Activated CD8-positive, alpha-beta memory T cell treated with anti-CD3 and anti-CD28 coated beads for 4 hours (primary cell): ENCODE measurements at regions not wholly inside any gene's neighbourhood (a gene's known extent, or its start where the extent isn't known, plus 50 kb on each side); places are given as distances from the start of the nearest gene placed in this dataset.

Experiments
- DNase-seq, 2 donors: peaks; one replicate each; pipeline ENCODE4 v3.0.0-alpha.2; 2020; ENCODE audit warnings: low read depth in 2 of 2

DNA sequence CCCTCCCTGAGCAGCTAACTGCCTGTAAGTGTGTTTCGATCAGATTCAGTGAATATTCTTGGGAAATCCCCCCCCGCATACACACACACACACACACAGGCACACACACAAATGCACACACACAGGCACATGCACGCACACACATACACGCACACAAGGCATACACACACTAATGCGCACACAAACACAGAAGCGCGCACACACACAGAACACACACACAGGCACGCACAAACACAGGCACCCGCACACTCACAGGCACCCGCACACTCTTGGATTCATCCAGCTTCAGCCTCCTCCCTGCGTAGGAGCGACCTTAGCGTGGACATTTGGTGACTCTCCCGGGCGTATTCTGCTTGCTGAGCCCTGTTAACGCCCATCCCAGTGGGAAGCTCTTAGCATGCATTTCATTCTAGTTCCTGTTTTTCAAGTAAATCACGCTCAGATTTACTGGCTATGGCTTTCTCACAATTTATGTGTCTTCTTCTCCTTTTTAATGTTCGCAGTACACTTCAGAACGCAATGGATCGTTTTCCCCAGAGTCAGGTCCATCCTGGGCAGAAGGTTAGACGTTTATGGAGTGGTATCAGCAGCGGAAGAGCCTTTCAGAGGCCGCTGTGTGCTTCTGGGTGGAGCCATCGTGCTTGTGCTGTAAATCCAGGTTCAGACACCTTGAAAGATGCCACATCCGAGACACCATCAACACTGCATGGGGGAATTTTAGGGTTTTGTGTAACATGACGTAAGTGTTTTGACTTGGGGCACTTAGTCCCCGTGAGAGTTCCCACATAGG lies 656.6 kb downstream of the GALR1 start:
- DNase-seq: no peak

DNA sequence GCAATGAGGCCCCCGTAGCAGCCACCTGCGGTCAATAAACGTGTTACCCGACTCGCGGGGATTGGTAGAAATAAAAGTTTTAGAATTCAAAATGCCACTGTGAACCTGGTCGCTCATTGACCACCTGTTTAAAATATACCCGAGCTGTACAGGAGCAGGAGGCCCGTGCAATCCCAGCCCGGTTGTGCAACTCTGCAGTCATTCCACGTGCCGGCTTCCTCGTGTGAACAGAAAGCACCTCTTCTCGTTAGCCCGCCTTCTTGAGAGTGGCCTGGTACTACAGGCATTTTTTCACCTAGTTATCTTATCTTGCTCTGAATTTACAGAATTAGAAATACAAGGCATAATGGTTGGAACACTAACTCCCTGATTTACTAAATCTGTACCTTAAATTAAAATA lies 660.7 kb downstream of the GALR1 start:
- DNase-seq: no peak

DNA sequence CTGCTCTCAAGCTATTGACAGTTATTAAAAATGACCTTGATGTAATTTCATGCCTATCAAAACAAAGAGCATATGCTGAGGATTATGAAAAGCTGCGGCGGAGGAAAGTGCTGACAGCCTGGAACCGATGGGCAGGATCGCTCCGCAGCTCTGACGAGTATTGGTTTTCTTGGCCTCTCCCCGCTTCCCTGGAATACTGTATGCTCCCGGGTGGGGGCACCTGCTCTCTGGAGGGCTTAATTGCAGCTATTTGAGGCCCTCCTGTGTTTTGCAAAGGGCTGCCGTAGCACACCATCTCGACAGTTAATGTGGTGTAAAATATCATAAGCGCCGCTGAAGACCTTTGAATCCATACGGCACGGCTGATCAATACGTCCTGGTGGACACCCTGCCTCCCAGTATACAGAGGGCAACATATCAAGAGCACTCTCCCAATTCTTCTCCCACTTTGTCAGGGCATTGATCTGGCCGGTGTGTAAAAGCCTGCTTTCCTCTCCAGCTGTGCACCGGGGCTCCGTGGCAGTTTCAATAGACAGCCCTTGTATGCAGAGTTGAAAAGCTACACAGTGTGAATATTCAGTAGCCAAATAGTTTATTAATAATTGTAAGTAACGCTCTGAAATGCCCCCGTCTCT lies 662.4 kb downstream of the GALR1 start:
- no peak for DNase-seq

DNA sequence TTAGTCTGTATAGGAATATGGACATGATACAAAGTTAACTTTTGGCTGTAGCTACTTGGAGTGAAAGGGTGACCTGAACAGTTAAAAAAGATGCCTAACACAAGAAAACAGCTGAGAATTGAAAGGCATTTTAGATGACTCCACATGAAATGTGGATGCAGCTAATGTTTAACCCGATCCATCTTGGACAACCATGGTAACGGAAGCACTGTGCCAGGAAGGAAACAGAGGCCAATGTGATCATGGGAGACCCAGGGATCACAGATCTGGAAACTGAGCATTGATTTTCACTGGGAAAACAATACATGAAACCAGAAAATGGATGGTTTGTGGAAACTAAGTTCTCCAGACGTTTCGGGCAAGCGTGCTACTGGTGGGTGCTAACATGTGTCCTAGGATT lies 669.1 kb downstream of the GALR1 start:
- DNase-seq: no peak

DNA sequence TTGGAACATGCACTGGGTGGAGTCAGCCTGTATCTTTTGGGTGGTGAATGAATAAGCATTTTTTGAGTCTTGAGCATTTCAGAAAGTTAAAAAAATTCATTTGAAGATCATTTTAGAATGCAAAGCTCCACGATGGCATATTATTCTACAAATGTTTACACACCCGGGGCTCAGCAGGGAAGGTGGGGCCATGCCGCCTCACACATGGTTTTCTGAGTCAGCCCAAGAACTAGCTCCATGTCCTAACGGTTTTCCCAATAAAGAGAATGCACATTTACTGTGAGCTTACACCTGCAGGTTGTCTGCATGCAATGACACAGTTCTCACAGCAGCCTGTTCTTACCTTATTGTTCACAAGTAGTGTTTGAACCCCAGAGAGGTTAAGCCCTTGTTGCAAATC lies 670.3 kb downstream of the GALR1 start:
- DNase-seq: no peak

DNA sequence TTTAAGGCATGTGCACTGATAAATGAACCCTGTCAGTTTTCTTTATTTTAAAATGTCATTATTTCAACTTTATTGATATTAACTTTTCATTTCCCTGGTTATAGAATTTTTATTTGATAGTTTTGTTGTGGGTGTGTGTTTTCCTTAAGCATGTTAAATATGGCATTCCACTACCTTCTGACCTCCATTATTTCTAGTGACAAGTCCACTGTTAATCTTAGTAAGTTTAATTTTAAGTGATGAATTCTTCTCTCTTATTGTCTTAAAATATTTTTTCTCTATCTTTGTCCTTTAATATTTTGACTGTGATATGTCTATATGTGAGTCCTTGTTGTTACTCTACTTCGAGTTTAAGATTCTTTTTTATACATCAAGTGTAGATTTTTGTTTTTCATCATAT lies 685.7 kb downstream of the GALR1 start:
- DNase-seq: no peak

DNA sequence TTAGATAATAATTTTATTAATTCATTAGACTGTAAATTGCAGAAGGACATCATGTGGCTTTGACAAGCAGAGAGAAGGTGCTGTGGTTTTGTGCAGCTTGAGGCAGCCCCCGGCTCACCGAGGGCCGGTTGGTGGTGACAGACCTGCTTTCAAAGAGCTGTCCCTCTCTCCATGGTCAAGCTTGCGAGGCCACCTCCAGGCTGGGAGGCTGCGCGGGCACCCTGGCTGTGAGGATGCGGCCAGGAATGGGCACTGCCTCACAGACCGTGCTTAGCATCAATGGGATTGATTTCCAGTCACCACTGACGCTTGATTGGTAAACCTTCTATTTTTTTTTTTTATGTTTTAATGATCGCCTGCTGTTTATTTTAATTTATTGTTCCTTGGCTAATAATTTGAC lies 690.9 kb downstream of the GALR1 start:
- no peak for DNase-seq

DNA sequence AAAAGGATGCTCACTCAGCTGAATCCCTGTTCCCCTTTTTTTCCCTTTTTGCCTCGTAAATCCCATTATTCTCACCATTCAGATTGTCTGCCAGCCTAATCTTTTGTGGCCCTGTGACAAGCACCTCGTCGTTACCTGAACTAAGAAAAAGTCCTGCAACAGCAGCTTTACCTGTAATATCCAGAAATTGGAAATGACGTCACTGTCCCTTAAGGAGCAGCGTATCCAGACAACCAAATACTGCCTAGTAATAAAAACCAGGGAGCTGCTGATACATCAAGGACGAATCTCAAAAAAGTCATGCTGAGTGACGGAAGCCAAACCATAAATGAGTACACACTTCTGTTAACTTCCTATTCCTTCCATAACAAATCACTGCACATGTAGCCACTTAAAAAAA lies 694.9 kb downstream of the GALR1 start:
- DNase-seq: no peak

DNA sequence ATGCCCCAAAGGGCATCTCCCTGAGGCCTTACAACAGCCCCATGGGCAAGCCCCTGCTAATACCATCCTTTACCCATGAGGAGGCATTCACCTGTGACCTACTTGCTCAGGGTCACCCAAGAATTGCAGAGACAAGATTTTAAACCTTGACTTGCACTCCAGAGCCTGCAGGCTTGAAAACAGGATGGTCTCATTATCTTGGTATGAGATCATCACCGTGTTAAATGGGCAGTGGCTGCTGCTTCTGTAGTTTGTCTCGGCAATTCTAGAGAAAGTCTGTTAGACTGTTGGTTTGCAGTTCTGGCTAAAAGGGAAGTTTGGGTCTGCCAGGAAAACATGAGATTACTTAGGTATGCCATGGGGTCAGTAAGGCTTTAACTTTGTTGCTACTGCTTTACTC lies 698.9 kb downstream of the GALR1 start:
- DNase-seq: no peak

DNA sequence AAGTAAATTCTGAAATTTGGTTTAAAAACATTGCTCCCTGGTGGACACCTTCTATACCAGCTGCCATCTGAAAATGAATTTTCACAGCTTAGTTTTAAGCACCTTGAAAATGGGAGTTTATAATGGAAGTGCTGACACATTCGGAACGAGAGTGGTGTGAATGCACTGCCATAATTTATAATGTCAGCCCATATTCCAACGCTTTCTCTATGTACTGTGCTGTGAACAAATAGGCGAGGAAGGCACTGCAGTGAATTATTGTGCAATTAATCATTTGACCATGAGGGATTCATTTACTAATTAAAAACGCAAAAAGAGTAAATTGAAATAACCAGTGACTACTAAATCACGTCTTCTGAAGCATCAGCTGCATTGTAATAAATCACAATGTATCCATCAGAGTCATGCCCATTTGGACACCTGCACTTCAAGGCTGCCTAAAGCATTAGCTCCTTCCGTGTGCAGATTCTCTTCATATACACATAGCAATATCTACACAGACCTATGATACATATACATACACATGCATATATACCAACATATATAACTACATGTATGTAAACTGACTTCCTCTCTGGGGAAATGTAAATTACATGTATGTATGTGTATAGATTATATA lies 699.8 kb downstream of the GALR1 start:
- DNase-seq: no peak

DNA sequence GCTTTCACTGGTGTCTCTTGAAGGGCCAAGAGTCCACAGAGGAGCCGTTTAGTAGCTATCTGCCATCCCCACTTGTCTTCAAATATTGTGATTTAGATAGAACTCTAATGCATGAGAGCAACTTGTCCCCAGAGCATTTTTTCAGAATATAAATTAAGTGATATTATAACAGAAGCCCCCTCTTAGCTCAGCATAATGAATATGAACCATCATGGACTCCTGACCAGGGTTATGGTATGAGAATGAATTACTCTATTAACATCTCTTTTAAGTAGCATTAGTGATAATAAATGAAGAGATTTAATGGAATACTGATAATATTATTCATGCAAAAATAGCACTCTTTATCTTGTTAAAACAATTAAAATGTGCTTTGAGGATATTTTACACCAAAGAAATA lies 709.6 kb downstream of the GALR1 start:
- DNase-seq: no peak

DNA sequence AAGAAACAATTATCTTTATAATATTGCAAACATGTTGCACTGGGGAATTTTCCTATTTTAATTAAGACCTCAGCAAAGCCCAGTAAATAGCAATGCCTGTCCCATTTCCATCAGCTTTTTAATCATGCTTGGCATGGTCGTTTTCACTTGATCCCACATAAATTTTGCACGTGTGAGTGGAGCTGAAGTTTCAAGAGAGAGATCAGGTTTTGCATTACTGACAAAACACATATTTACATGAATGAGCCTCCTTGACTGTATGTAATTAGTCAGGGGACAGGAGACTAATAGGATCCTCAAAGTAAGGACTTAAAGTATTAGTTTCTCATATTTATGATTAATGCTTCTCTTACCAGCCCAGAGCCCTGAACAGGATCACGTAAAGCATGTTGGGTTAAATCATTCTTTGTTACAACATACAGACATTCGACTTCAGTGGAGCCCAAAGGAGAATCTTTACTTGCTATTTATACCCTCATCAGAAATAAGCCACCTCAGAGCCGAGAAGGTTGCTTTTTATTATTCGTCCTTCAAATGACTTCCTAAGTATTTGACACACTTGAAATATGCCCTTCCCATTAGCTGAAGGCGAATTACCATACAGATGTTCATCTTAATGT lies 711.3 kb downstream of the GALR1 start:
- no peak for DNase-seq

DNA sequence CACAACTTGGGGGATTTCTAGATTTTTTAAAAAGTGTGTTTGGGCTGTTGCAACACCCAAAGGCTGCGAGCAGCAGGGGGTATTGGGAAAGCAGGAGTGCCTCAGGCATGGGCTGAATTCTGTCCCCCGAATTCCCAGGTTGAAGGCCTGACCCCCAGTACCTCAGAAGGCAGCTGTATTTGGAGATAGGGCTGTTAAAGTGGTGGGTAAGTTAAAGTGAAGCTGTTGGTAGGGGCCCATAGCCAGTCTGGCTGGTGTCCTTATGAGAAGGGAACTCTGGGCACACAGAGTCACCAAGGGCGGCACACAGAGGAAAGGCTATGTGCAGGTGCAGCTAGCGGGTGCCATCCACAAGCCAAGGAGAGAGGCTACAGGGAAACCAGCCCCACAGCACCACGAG lies 717.4 kb downstream of the GALR1 start:
- no peak for DNase-seq

DNA sequence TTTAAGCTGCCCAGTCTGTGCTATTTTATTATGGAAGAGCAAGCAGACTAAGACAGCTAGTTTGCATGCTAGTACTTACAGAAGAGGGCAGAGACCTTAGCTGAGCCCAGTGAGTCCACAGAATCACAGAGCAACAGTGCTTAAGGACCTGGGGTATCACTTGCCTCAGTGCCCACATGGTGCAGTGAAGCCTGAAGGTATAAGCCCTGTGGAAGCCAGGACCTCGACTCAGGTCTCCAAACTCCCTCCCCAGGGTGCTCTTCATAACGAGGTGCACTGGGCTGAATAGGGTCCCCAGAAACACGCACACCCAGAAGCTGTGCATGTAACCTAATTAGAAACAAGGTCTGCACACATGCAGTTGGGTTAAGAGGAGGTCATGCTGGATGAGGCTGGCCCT lies 718.1 kb downstream of the GALR1 start:
- no peak for DNase-seq

DNA sequence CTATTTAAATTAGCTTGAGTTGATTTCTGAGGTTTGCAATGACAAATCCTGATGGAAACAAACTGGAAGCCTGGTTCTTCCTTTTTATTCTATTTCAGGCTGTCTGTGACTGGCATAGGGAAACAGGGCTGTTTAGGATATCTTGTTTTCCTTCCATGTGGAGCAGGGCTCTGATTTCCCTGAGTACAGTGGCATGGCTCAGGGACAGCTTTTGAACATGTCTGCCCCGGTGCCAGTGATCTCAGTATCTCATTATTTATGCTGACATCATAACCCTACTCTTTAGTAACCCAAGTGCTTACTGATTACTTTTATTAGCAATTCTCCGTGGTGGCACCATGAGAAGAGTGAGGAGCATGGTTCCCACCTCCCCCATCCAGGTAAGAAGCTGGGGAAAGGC lies 720.3 kb downstream of the GALR1 start:
- no peak for DNase-seq

DNA sequence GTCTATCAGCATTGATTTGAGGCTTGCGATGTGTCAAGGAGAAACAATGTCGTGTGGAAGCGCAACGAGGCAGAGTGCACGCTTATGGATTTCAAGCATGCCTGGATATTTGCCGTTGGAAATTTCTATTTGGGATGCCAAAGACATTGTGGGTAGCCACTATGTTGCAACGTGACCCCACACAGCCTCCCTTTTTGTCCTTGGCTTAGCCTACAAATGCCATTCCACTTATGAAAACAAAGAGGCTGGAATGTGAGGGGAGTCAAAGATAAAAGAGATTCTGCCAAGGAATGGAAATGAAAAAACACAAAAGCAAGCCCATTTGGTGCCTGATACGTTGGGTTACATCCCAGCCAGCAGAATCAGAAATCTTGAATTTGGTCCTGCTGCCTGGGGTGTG lies 721.2 kb downstream of the GALR1 start:
- DNase-seq: no peak

DNA sequence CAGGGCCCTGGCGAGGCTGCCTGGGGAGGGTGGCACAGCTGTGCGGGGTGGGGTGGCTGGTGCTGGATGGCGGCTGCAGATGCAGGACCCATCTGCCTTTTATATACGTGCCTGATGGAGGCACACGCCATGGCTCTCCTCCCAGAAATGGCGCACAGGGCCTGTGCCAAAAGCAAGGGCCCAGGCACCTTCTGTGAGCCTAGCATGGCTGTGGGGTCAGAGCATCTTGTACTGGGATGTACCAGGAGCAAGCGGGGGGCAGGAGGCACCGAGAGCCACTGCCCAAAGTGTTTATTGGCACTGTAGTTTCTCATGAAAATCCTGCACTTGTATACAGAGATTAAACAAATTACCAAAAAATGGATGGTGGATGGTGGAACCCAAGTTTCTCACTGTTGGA lies 724.1 kb downstream of the GALR1 start:
- no peak for DNase-seq

DNA sequence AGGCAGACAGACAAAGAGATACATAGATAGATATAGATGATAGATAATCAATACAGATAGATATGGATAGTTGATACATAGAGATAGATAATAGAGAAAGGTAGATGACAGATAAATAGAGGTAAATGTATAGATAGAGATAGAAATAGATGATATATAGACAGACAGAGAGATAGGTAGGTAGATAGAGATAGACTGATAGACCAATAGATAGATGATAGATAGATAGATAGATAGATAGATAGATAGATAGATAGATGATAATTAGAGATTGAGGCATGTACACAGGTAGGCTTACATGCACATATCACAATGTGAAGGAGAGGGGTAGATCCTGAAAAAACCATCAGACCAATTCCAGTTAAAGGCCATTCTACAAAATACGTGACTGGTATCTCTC lies 724.7 kb downstream of the GALR1 start:
- DNase-seq: no peak

DNA sequence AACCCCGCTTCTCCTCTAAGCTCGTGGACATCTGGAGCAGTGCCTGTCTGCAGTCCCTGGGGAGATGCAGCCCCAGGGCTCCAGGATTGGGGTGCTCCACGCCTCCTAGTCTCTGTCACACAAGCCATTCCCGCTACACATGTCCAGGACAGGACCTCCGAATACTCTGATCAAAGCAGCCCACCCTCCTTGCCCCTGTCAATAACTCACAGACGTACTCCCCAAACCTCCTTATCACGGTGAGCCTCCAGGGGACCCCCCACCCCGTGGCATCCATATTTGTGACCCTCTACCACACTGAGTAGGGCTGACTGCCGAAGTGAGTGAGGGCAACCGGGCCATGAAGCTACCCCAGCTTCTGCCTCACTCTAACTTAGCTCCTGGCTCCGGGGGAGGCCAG lies 727.7 kb downstream of the GALR1 start:
- no peak for DNase-seq

DNA sequence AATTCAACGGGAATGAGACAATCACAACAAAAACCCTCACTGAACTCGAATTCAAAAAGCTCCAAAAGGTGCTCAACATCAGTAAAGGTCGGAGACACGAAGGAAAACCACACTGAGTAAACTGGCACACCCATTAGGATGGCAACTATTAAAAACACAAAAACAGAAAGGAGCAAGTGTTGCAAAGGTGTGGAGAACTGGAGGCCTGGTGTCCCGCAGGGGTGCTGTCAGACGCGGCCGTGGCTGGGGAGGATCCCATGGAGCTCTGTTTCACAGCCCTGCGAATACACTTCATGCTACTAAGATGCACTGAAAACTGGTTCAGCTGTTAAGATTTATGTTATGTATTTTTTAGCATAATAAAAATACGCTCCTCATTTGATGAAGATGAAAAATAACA lies 730.6 kb downstream of the GALR1 start:
- no peak for DNase-seq

DNA sequence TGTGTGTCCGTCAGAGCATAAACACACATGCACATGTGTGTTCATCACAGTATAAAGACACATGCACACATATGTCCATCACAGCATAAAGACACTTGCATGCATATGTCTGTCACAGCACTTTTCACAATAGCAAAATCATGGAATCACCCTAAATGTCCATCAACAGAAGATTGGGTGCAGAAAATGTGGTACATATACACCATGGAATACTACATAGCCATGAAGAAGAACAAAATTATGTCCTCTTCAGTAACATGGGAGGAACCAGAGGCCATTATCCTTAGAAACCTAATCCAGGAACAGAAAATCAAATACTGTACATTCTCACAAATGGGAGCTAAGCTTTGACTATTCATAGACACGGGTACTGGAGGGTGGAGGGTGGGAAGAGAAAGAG lies 732.2 kb downstream of the GALR1 start:
- no peak for DNase-seq

DNA sequence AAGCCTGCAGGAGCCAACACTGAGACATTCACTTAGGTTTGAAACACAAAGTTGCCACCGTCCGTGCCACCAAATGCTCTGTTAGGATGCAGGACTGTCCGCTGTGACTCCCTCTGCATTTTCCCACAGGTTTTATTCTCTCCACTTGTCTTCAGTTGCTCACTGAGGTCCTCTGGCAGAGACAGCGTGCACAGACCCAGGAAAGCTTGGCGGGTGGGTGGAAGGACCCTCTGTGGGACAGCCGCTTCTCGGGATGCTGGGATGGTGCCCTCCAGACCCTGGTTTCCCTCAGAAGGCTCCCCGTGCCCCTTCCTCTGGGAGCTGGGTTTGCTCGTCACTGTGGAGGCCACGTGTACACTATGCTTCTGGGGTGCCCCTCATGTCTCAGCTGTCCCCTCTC lies 733.6 kb downstream of the GALR1 start:
- no peak for DNase-seq

DNA sequence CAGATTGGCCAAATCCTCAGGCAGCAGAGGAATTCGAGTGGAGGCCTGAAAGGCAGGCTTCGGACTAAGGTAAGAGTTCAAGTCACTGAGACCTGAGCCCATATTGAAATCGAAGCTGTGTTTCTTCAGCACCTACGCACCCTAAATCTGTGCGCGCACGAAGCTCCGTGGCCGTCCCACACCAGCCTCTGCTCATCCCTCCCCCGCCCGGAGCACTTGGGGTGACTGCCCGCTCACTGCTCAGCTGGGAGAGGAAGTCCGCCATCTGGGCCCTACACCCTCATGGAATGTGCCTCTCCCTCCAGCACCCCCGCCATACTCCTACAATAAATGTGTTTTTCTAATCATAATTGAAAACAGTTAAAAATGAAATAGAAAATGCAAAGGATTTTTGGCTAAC lies 734.5 kb downstream of the GALR1 start:
- DNase-seq: no peak
